HCT116 (cell line): ENCODE measurements at regions not wholly inside any gene's neighbourhood (a gene's known extent, or its start where the extent isn't known, plus 50 kb on each side); places are given as distances from the start of the nearest gene placed in this dataset.

Source experiments
- ATAC-seq: fragments of 200-7000 bp; cut with Tn5 transposase; 2 replicates; pipeline ENCODE4 v1.9.1; 2020; ENCODE audit warnings: mild to moderate bottlenecking, moderate library complexity
- BruUV-seq: library from RNA; stranded (reverse); fragments of 400-500 nt; replicated peaks from 2 replicates; lab custom pipeline; 2021; lab: Mats Ljungman, UMichigan
- CTCF ChIA-PET: fragments of 300-600 bp; sonication (Branson Sonifier 250); formaldehyde crosslinking; loops from one replicate; lab custom pipeline; 2021; ENCODE audit warnings: antibody characterized with exemption; lab: Charles Lee
- POLR2A ChIA-PET: fragments of 300-600, 350-600 bp; sonication (Branson Sonifier 250); formaldehyde crosslinking; loops from one replicate; lab custom pipeline; 2021; ENCODE audit warnings: antibody characterized with exemption; lab: Charles Lee
- RAD21 ChIA-PET, 2 experiments: fragments of 300-600 bp; sonication (Branson Sonifier 250); formaldehyde crosslinking; loops; one replicate each; lab custom pipeline; 2023; ENCODE audit warnings: low total read pairs in 2 of 2; ENCODE audit not compliant: uncharacterized antibody in 2 of 2, unreplicated experiment in 2 of 2, low non-redundant PET in 1 of 2; lab: Charles Lee
- DNase-seq: peaks from one replicate; pipeline ENCODE4 v3.0.0-alpha.2; 2010; ENCODE audit warnings: low read depth, low spot score
- H2AFZ ChIP-seq: fragments of 200-600 bp; shearing (Covaris generic), sonication (generic); 2 replicates; pipeline ENCODE4 v1.6.1; 2017; ENCODE audit warnings: low read depth, mixed run types, mixed read lengths, antibody characterized with exemption, low read length; ENCODE audit not compliant: poor library complexity, severe bottlenecking
- H3K27ac ChIP-seq: 2 replicates; pipeline ENCODE4 v1.5.1; 2012; ENCODE audit warnings: low read depth, low read length
- H3K27me3 ChIP-seq: fragments of 200-600 bp; sonication (generic); 2 replicates; pipeline ENCODE4 v1.6.1; 2016; ENCODE audit warnings: mixed run types, low read length, mixed read lengths; ENCODE audit not compliant: insufficient read depth
- H3K36me3 ChIP-seq, 2 experiments: fragments of 200-500 bp in 1 of 2; fragments of 200-600 bp in 1 of 2; sonication (Bioruptor generic) in 1 of 2; sonication (generic) in 1 of 2; 2 replicates each; pipeline versions ENCODE4 v1.5.1 to v1.6.1; 2014 to 2016; ENCODE audit warnings: low read length in 2 of 2, inconsistent platforms in 1 of 2, mixed read lengths in 1 of 2, mixed run types in 1 of 2; ENCODE audit not compliant: insufficient read depth in 2 of 2, control insufficient read depth in 1 of 2
- H3K4me1 ChIP-seq, 2 experiments: fragments of 200-600 bp in 1 of 2; sonication (generic) in 1 of 2; 2 replicates each; pipeline versions ENCODE4 v1.5.1 to v1.6.1; 2012 to 2017; ENCODE audit warnings: low read length in 2 of 2, inconsistent platforms in 1 of 2, mild to moderate bottlenecking in 1 of 2, mixed read lengths in 1 of 2, mixed run types in 1 of 2, moderate library complexity in 1 of 2; ENCODE audit not compliant: insufficient read depth in 2 of 2, control insufficient read depth in 1 of 2
- H3K4me2 ChIP-seq: fragments of 200-600 bp; sonication (generic); 2 replicates; pipeline ENCODE4 v1.6.1; 2017; ENCODE audit warnings: mixed run types, low read length, mixed read lengths
- H3K4me3 ChIP-seq, 2 experiments: fragments of 200-600 bp in 1 of 2; sonication (generic) in 1 of 2; replicated peaks in 1 of 2; 2 replicates each; pipeline ENCODE4 v1.5.1; 2011 to 2016; ENCODE audit warnings: low read length in 2 of 2, control low read depth in 1 of 2, low read depth in 1 of 2, mild to moderate bottlenecking in 1 of 2, mixed read lengths in 1 of 2, mixed run types in 1 of 2
- H3K79me2 ChIP-seq: fragments of 200-600 bp; sonication (generic); 2 replicates; pipeline ENCODE4 v1.6.1; 2017; ENCODE audit warnings: mild to moderate bottlenecking, mixed run types, low read length, moderate library complexity, mixed read lengths; ENCODE audit not compliant: insufficient read depth
- H3K9ac ChIP-seq: fragments of 200-600 bp; sonication (generic); 2 replicates; pipeline ENCODE4 v1.6.1; 2016; ENCODE audit warnings: low read length, mixed read lengths
- H3K9me2 ChIP-seq: fragments of 200-600 bp; sonication (generic), shearing (Covaris generic); 2 replicates; pipeline ENCODE4 v1.6.1; 2017; ENCODE audit warnings: mixed run types, mild to moderate bottlenecking, moderate library complexity; ENCODE audit not compliant: insufficient read depth
- H3K9me3 ChIP-seq, 2 experiments: fragments of 200-500 bp in 1 of 2; fragments of 200-600 bp in 1 of 2; sonication (Bioruptor generic) in 1 of 2; sonication (generic) in 1 of 2; 2 replicates each; pipeline ENCODE4 v1.6.1; 2014 to 2017; ENCODE audit warnings: low read length in 2 of 2, mixed read lengths in 2 of 2, inconsistent platforms in 1 of 2, low read depth in 1 of 2, mild to moderate bottlenecking in 1 of 2, mixed run types in 1 of 2, moderate library complexity in 1 of 2; ENCODE audit not compliant: control insufficient read depth in 1 of 2, insufficient read depth in 1 of 2
- H4K20me1 ChIP-seq: fragments of 200-600 bp; sonication (generic), shearing (Covaris generic); 2 replicates; pipeline ENCODE4 v1.6.1; 2017; ENCODE audit warnings: mixed run types, mild to moderate bottlenecking, moderate library complexity; ENCODE audit not compliant: insufficient read depth
- CBX3 ChIP-seq: IDR thresholded peaks from 2 replicates; pipeline ENCODE4 v1.6.1; 2012; ENCODE audit warnings: low read depth
- CEBPB ChIP-seq: IDR thresholded peaks from 2 replicates; pipeline ENCODE4 v1.6.1; 2012; ENCODE audit warnings: low read depth
- EGR1 ChIP-seq: IDR thresholded peaks from 2 replicates; pipeline ENCODE4 v1.6.1; 2012; ENCODE audit warnings: low read depth
- ELF1 ChIP-seq: IDR thresholded peaks from 2 replicates; pipeline ENCODE4 v1.6.1; 2012; ENCODE audit warnings: low read depth, borderline replicate concordance
- POLR2AphosphoS5 ChIP-seq: IDR thresholded peaks from 2 replicates; pipeline ENCODE4 v1.6.1; 2011; ENCODE audit warnings: mild to moderate bottlenecking, low read depth, low read length, moderate library complexity
- RAD21 ChIP-seq: IDR thresholded peaks from 2 replicates; pipeline ENCODE4 v1.6.1; 2012; ENCODE audit warnings: low read depth, mild to moderate bottlenecking
- SIN3A ChIP-seq: IDR thresholded peaks from 2 replicates; pipeline ENCODE4 v1.6.1; 2012; ENCODE audit warnings: low read depth
- SRF ChIP-seq: IDR thresholded peaks from 2 replicates; pipeline ENCODE4 v1.6.1; 2012; ENCODE audit warnings: low read depth
- ZFX ChIP-seq: fragments of 450-650 bp; IDR thresholded peaks from 2 replicates; pipeline ENCODE4 v1.6.1; 2017
- ZNF274 ChIP-seq: fragments of 200-500 bp; sonication (Bioruptor generic); IDR thresholded peaks from 2 replicates; pipeline ENCODE4 v1.6.1; 2014; ENCODE audit warnings: mild to moderate bottlenecking, low read depth, low read length, inconsistent platforms
- intact Hi-C: fragments of 100-400 bp; cut with micrococcal nuclease; formaldehyde crosslinking; loops from 2 replicates; pipeline ENCODE4 v1.10.0; 2022
- TF ChIP-seq, protein P1 (sequence below): IDR thresholded peaks from 2 replicates; pipeline ENCODE4 v1.6.1; 2012; ENCODE audit warnings: low read depth

DNA sequence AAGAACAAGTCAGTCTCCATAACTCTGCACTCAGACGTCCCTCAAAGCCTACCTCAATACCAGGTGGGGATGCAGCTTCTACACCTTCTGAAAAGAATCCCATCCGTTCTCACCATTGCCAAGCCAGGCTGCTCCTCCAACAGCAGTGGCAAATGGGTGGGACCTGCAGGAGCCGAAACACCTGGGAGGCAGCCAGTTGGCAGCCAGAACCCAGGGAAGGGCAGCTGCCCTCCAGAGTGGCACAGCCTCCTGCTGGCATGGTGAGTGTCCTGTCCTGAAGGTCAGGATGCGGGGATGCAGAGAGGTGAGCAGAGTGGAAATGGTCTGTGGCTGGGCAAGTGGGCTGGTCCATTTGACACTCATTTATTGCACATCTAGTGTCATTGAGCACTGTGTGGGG lies 210.6 kb upstream of the CDH4 start:
- intact Hi-C loops, result no loop called here
- TF ChIP-seq POLR2AphosphoS5 (no peak), SRF (no peak), ELF1 (no peak), ZNF274 (no peak), EGR1 (no peak)
- no TSS peak for BruUV-seq
- DNase-seq, result no peak
- H3K79me2 ChIP-seq, result no peaks in the 10 kb centered on the region
- H4K20me1 ChIP-seq, result no peaks in the 10 kb centered on the region
- ATAC-seq, result no peak
- no peak overlapping the region for H2AFZ ChIP-seq
- H3K4me2 ChIP-seq, result no peak overlapping the region
- H3K27me3 ChIP-seq, result no peaks in the 10 kb centered on the region
- H3K9ac ChIP-seq, result no peak overlapping the region
- CTCF ChIA-PET, result no interaction called here
- RAD21 ChIA-PET, result no interaction called here
- H3K36me3 ChIP-seq, result no peaks in the 10 kb centered on the region
- POLR2A ChIA-PET, result no interaction called here
- H3K4me3 ChIP-seq, result no peak overlapping the region
- H3K27ac ChIP-seq, result no peak overlapping the region
- no peaks in the 10 kb centered on the region for H3K9me2 ChIP-seq
- H3K4me1 ChIP-seq, result no peaks in the 10 kb centered on the region
- H3K9me3 ChIP-seq, result peaks cover 13 to 39% of the 10 kb centered on the region in 2 experiments; a peak in 2 of 4 replicates

DNA sequence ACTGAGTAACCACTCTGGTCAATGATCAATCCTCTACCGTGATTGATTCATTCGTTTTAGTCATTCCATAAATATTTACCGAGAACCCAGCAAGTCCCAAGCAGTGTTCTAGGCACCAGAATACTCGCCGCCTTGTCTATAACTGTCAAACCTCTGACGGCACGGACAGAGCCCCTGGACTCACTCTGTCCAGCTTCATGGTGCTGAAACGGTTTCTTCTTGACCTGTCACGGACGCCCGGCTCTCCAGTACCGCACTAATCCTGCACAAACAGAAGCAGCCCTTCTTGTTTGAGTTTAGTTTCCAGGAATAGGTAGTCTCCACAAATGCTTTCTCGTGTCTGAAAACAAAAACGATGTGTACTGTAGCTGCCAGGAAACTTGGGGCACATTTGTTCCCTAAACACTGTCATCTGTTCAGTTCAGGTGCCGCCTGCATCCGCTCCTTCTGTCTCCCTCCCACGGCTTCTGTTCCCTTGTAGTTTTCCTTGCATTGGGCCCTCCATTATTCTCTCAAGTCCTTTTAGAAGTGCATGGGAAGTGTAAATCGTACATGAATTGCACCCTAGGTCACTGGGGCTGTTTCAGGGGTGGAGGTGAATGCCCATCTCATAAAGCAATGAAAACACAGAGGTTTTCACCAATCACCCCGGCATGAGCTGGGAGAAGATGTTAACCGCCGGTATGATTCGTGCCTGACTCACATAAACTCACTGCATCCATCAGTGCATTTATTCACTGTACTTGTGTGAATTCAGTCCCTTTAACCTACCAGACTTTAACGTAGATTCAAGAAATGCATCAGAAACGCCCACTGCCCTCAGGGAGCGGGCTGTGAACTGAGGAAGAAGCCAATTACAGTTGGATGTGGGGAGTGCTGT lies 209.3 kb upstream of the CDH4 start:
- no peak for ATAC-seq
- no peak overlapping the region for H3K9ac ChIP-seq
- H2AFZ ChIP-seq, result no peak overlapping the region
- H3K9me2 ChIP-seq, result no peaks in the 10 kb centered on the region
- TF ChIP-seq CEBPB, result no peak
- TF ChIP-seq SRF, result no peak
- TF ChIP-seq, protein P1, sequence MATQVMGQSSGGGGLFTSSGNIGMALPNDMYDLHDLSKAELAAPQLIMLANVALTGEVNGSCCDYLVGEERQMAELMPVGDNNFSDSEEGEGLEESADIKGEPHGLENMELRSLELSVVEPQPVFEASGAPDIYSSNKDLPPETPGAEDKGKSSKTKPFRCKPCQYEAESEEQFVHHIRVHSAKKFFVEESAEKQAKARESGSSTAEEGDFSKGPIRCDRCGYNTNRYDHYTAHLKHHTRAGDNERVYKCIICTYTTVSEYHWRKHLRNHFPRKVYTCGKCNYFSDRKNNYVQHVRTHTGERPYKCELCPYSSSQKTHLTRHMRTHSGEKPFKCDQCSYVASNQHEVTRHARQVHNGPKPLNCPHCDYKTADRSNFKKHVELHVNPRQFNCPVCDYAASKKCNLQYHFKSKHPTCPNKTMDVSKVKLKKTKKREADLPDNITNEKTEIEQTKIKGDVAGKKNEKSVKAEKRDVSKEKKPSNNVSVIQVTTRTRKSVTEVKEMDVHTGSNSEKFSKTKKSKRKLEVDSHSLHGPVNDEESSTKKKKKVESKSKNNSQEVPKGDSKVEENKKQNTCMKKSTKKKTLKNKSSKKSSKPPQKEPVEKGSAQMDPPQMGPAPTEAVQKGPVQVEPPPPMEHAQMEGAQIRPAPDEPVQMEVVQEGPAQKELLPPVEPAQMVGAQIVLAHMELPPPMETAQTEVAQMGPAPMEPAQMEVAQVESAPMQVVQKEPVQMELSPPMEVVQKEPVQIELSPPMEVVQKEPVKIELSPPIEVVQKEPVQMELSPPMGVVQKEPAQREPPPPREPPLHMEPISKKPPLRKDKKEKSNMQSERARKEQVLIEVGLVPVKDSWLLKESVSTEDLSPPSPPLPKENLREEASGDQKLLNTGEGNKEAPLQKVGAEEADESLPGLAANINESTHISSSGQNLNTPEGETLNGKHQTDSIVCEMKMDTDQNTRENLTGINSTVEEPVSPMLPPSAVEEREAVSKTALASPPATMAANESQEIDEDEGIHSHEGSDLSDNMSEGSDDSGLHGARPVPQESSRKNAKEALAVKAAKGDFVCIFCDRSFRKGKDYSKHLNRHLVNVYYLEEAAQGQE, result no peak
- TF ChIP-seq SIN3A, result no peak
- no peak for TF ChIP-seq RAD21
- no peak for TF ChIP-seq EGR1
- TF ChIP-seq CBX3, result no peak
- no peak for TF ChIP-seq ZFX
- no peak overlapping the region for H3K4me3 ChIP-seq
- CTCF ChIA-PET, result no interaction called here
- no peaks in the 10 kb centered on the region for H4K20me1 ChIP-seq
- no peak overlapping the region for H3K4me2 ChIP-seq
- BruUV-seq, result no TSS peak
- no peaks in the 10 kb centered on the region for H3K27me3 ChIP-seq
- H3K36me3 ChIP-seq, result no peaks in the 10 kb centered on the region
- no peak overlapping the region for H3K27ac ChIP-seq
- H3K4me1 ChIP-seq, result no peaks in the 10 kb centered on the region
- H3K9me3 ChIP-seq, result peaks cover 10 to 39% of the 10 kb centered on the region in 2 experiments; a peak in 2 of 4 replicates
- RAD21 ChIA-PET, result no interaction called here
- intact Hi-C loops, result no loop called here
- H3K79me2 ChIP-seq, result no peaks in the 10 kb centered on the region
- POLR2A ChIA-PET, result no interaction called here
- DNase-seq, result no peak
